ENCODE measurements at regions not wholly inside any gene's neighbourhood (a gene's known extent, or its start where the extent isn't known, plus 50 kb on each side); places are given as distances from the start of the nearest gene placed in this dataset.
A peak's percentile ranks its signal among the peaks of the same experiment; 100 is the strongest.

- intact Hi-C loops (cut with micrococcal nuclease) = no loop called here
Observed at GRCh38 chr1:220473440-220473839, 54.5 kb upstream of the MARK1 start.

DNA sequence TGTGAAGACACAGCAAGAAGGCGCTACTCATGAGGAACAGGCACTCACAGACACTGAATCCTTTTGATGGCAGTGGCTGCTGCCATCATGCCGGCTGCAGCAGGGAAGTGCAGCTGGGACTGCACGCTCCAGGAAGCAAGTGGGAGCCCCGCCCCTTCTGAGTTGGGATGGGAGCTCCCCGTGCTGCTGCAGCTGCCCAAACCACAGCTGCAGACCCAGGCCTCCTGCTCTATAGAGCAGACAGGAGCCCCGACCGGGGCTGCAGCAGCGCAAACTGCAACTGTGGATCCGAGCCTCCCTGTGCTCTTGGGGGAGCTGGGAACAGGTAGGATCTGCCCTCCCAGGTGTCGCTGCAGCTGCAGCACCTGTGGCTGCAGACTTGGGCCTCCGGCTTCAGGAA lies 65.2 kb upstream of the MARK1 start:
- Histone ChIP-seq H3K9me1 (ENCODE audit: control insufficient read depth, insufficient read depth, low read length) (no peaks in the 10 kb centered on the region), H3K4me1 (replicated peaks in 1 of 2; ENCODE audit: control insufficient read depth in 2 of 2, insufficient read depth in 2 of 2, low read length in 2 of 2) (peaks cover 0 to 4% of the 10 kb centered on the region in 2 experiments; a peak in 1 of 5 replicates), H3K79me2 (ENCODE audit: control insufficient read depth, insufficient read depth, low read length) (no peaks in the 10 kb centered on the region), H3K9ac (ENCODE audit: insufficient read depth in 1 of 2, low read depth in 2 of 2, low read length in 2 of 2) (no peak overlapping the region), H3K4me3 (no peak overlapping the region), H3K27me3 (ENCODE audit: control insufficient read depth in 2 of 2, insufficient read depth in 2 of 2, low read length in 2 of 2) (peaks cover 2 to 3% of the 10 kb centered on the region in 2 experiments; a peak in 2 of 5 replicates), H3K4me2 (ENCODE audit: insufficient read depth, low read length) (no peak overlapping the region), H3K27ac (ENCODE audit: extremely low read depth, low read depth, low read length) (no peak overlapping the region), H3K36me3 (ENCODE audit: control insufficient read depth, insufficient read depth, low read length) (no peaks in the 10 kb centered on the region), H4K20me1 (replicated peaks; ENCODE audit: control insufficient read depth, insufficient read depth, low read length) (no peaks in the 10 kb centered on the region), H2AFZ (ENCODE audit: low read depth, low read length) (no peak overlapping the region), H3K9me3 (replicated peaks; ENCODE audit: control insufficient read depth, insufficient read depth, low read depth, low read length) (no peaks in the 10 kb centered on the region)
- CTCF ChIA-PET (ENCODE audit: low intra/inter-chr PET ratio) = interaction anchor here (0.5 kb wide), 1 partner anchor 167 kb away, joined by 3 read pairs; no protein-coding TSS in a partner anchor
- no TSS peak for BruUV-seq (replicated peaks)
- FAIRE-seq (no peak), ATAC-seq (peak; percentile 74), DNase-seq (ENCODE audit: extremely low read depth in 1 of 4, low spot score in 3 of 4) (peak in 1 of 4 experiments; percentile 7)
- POLR2A ChIA-PET = no interaction called here
- WGBS (ENCODE audit: insufficient coverage, low coverage, missing lambda C conversion rate) = under 1% methylated on average over 11 of the region's 11 CpGs
- intact Hi-C loops (cut with micrococcal nuclease) = no loop called here
- in situ Hi-C loops (cut with MboI) = no loop called here
- TF ChIP-seq POLR3G (IDR thresholded peaks at IDR 0.05; ENCODE audit: extremely low read depth, insufficient read length, insufficient replicate concordance) = no peak
- no peak for TF ChIP-seq HNRNPL (IDR thresholded peaks at IDR 0.05; ENCODE audit: low read depth, low read length)
- TF ChIP-seq ZNF740 (CRISPR knock-in tag; IDR thresholded peaks at IDR 0.05) = no peak
- no peak for TF ChIP-seq ZNF740 (tag; IDR thresholded peaks at IDR 0.05)
- TF ChIP-seq MAX (CRISPR knock-in tag; IDR thresholded peaks at IDR 0.05) = no peak
- TF ChIP-seq E4F1 (CRISPR knock-in tag; IDR thresholded peaks at IDR 0.05; ENCODE audit: borderline replicate concordance) = no peak

More at GRCh38 chr1:220473440-220473839, 54.5 kb upstream of the MARK1 start:
- Histone ChIP-seq H2AFZ (ENCODE audit: low read depth, low read length) (no peak overlapping the region), H3K36me3 (ENCODE audit: control insufficient read depth, insufficient read depth, low read length) (no peaks in the 10 kb centered on the region), H3K27ac (ENCODE audit: extremely low read depth, low read depth, low read length) (no peak overlapping the region), H3K9me1 (ENCODE audit: control insufficient read depth, insufficient read depth, low read length) (no peaks in the 10 kb centered on the region), H3K79me2 (ENCODE audit: control insufficient read depth, insufficient read depth, low read length) (no peaks in the 10 kb centered on the region), H3K4me3 (no peak overlapping the region), H4K20me1 (replicated peaks; ENCODE audit: control insufficient read depth, insufficient read depth, low read length) (no peaks in the 10 kb centered on the region), H3K9me3 (replicated peaks; ENCODE audit: control insufficient read depth, insufficient read depth, low read depth, low read length) (no peaks in the 10 kb centered on the region; the same call in 1 of the 2 replicates), H3K4me1 (replicated peaks in 1 of 2; ENCODE audit: control insufficient read depth in 2 of 2, insufficient read depth in 2 of 2, low read length in 2 of 2) (peaks cover 0 to 3% of the 10 kb centered on the region in 2 experiments; a peak in 1 of 5 replicates), H3K4me2 (ENCODE audit: insufficient read depth, low read length) (no peak overlapping the region), H3K9ac (ENCODE audit: insufficient read depth in 1 of 2, low read depth in 2 of 2, low read length in 2 of 2) (no peak overlapping the region), H3K27me3 (ENCODE audit: control insufficient read depth in 2 of 2, insufficient read depth in 2 of 2, low read length in 2 of 2) (no peaks in the 10 kb centered on the region)
- TF ChIP-seq GTF2A2 (tag; IDR thresholded peaks at IDR 0.05) (no peak), FOXK1 (CRISPR knock-in tag; IDR thresholded peaks at IDR 0.05; ENCODE audit: borderline replicate concordance) (no peak), MCM5 (IDR thresholded peaks at IDR 0.05; ENCODE audit: low read depth) (no peak), CBX1 (IDR thresholded peaks at IDR 0.05; ENCODE audit: low read depth) (no peak)
- TF ChIP-seq, protein P1, sequence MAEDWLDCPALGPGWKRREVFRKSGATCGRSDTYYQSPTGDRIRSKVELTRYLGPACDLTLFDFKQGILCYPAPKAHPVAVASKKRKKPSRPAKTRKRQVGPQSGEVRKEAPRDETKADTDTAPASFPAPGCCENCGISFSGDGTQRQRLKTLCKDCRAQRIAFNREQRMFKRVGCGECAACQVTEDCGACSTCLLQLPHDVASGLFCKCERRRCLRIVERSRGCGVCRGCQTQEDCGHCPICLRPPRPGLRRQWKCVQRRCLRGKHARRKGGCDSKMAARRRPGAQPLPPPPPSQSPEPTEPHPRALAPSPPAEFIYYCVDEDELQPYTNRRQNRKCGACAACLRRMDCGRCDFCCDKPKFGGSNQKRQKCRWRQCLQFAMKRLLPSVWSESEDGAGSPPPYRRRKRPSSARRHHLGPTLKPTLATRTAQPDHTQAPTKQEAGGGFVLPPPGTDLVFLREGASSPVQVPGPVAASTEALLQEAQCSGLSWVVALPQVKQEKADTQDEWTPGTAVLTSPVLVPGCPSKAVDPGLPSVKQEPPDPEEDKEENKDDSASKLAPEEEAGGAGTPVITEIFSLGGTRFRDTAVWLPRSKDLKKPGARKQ (CRISPR knock-in tag; IDR thresholded peaks at IDR 0.05) = no peak
- POLR2A ChIA-PET = no interaction called here
- CTCF ChIA-PET (ENCODE audit: low intra/inter-chr PET ratio) = no interaction called here
- peak; percentile 15 for FAIRE-seq
- in situ Hi-C loops (cut with MboI) = no loop called here
- no TSS peak for BruUV-seq (replicated peaks)
- no peak for ATAC-seq
- WGBS (ENCODE audit: insufficient coverage, low coverage, missing lambda C conversion rate) = 0% methylated on average over 2 of the region's 2 CpGs
- no peak for DNase-seq (ENCODE audit: extremely low read depth in 1 of 4, low spot score in 3 of 4)

Data from K562 (cell line).